HEK293 (cell line): ENCODE measurements at regions not wholly inside any gene's neighbourhood (a gene's known extent, or its start where the extent isn't known, plus 50 kb on each side); places are given as distances from the start of the nearest gene placed in this dataset.

Experiments
- CTCF ChIA-PET: fragments of 350-600 bp; formaldehyde crosslinking; extraction: SDS; loops from one replicate; lab custom pipeline; 2021; ENCODE audit warnings: antibody characterized with exemption; lab: Yijun Ruan, JAX
- POLR2A ChIA-PET: fragments of 300-600 bp; formaldehyde crosslinking; extraction: SDS; loops from one replicate; lab custom pipeline; 2020; ENCODE audit warnings: antibody characterized with exemption, inconsistent platforms; lab: Yijun Ruan, JAX
- H3K27ac ChIP-seq: fragments of 200-500 bp; sonication (Bioruptor generic); 2 replicates; pipeline ENCODE4 v1.5.1; 2014; ENCODE audit warnings: low read depth, low read length, control low read depth, inconsistent platforms; ENCODE audit errors: extremely low read depth
- H3K36me3 ChIP-seq, 2 experiments: fragments of 200-500 bp in 1 of 2; sonication (Bioruptor generic) in 1 of 2; 1 replicate in 1 of 2; 2 replicates in 1 of 2; pipeline ENCODE4 v1.5.1; 2014 to 2017; ENCODE audit warnings: inconsistent platforms in 2 of 2, low read length in 2 of 2; ENCODE audit not compliant: control insufficient read depth in 2 of 2, insufficient read depth in 1 of 2
- H3K4me1 ChIP-seq: fragments of 200-500 bp; sonication (Bioruptor generic); 2 replicates; pipeline ENCODE4 v1.5.1; 2014; ENCODE audit warnings: mild to moderate bottlenecking, low read length, inconsistent platforms; ENCODE audit not compliant: control insufficient read depth, insufficient read depth
- H3K4me3 ChIP-seq: 2 replicates; pipeline ENCODE4 v1.5.1; 2011; ENCODE audit warnings: low read depth, mild to moderate bottlenecking, control low read depth, low read length, moderate library complexity
- H3K9me3 ChIP-seq: fragments of 200-500 bp; sonication (Bioruptor generic); 2 replicates; pipeline ENCODE4 v1.5.1; 2014; ENCODE audit warnings: low read depth, low read length, inconsistent platforms; ENCODE audit not compliant: control insufficient read depth, insufficient read depth
- HOXA7 ChIP-seq: sonication (generic); formaldehyde crosslinking; IDR thresholded peaks from 2 replicates; pipeline ENCODE4 v1.8.1; 2022; ENCODE audit warnings: missing genetic modification reagents, borderline replicate concordance
- KLF1 ChIP-seq: fragments of 450-650 bp; formaldehyde crosslinking; IDR thresholded peaks from 2 replicates; pipeline ENCODE4 v1.5.1; 2016; ENCODE audit warnings: missing biosample characterization, missing genetic modification characterization
- KLF9 ChIP-seq: fragments of 450-650 bp; formaldehyde crosslinking; IDR thresholded peaks from 2 replicates; pipeline ENCODE4 v1.5.1; 2016; ENCODE audit warnings: missing biosample characterization, missing genetic modification characterization, low read depth
- OSR2 ChIP-seq: fragments of 450-650 bp; formaldehyde crosslinking; IDR thresholded peaks from 2 replicates; pipeline ENCODE4 v1.5.1; 2016; ENCODE audit warnings: missing biosample characterization, missing genetic modification characterization
- ZBTB10 ChIP-seq: fragments of 450-650 bp; formaldehyde crosslinking; IDR thresholded peaks from 2 replicates; pipeline ENCODE4 v1.5.1; 2016; ENCODE audit warnings: missing biosample characterization, missing genetic modification characterization
- ZBTB8A ChIP-seq: fragments of 450-650 bp; formaldehyde crosslinking; IDR thresholded peaks from 2 replicates; pipeline ENCODE4 v1.5.1; 2016; ENCODE audit warnings: missing biosample characterization, missing genetic modification characterization
- ZEB2 ChIP-seq: fragments of 450-650 bp; formaldehyde crosslinking; IDR thresholded peaks from 2 replicates; pipeline ENCODE4 v1.5.1; 2016; ENCODE audit warnings: missing biosample characterization, missing genetic modification characterization
- ZFP41 ChIP-seq: fragments of 450-650 bp; formaldehyde crosslinking; IDR thresholded peaks from 2 replicates; pipeline ENCODE4 v1.5.1; 2016; ENCODE audit warnings: missing biosample characterization, missing genetic modification characterization, borderline replicate concordance
- ZNF138 ChIP-seq: fragments of 450-650 bp; formaldehyde crosslinking; IDR thresholded peaks from 2 replicates; pipeline ENCODE4 v1.5.1; 2016; ENCODE audit warnings: missing biosample characterization, missing genetic modification characterization, borderline replicate concordance
- ZNF184 ChIP-seq: fragments of 450-650 bp; IDR thresholded peaks from 2 replicates; pipeline ENCODE4 v1.5.1; 2018; ENCODE audit warnings: missing biosample characterization, mild to moderate bottlenecking, missing genetic modification characterization
- ZNF221 ChIP-seq: fragments of 450-650 bp; formaldehyde crosslinking; IDR thresholded peaks from 2 replicates; pipeline ENCODE4 v1.5.1; 2017; ENCODE audit warnings: missing biosample characterization, missing genetic modification characterization, borderline replicate concordance
- ZNF223 ChIP-seq: fragments of 450-650 bp; formaldehyde crosslinking; IDR thresholded peaks from 2 replicates; pipeline ENCODE4 v1.5.1; 2016; ENCODE audit warnings: missing biosample characterization, missing genetic modification characterization
- ZNF266 ChIP-seq: fragments of 450-650 bp; formaldehyde crosslinking; IDR thresholded peaks from 2 replicates; pipeline ENCODE4 v1.5.1; 2016; ENCODE audit warnings: missing biosample characterization, missing genetic modification characterization, low read depth
- ZNF391 ChIP-seq: fragments of 450-650 bp; formaldehyde crosslinking; IDR thresholded peaks from 2 replicates; pipeline ENCODE4 v1.5.1; 2016; ENCODE audit warnings: low read depth, missing biosample characterization, missing genetic modification characterization, borderline replicate concordance
- ZNF549 ChIP-seq: fragments of 450-650 bp; IDR thresholded peaks from 2 replicates; pipeline ENCODE4 v1.5.1; 2018; ENCODE audit warnings: missing biosample characterization, missing genetic modification characterization, mild to moderate bottlenecking, inconsistent platforms, moderate library complexity
- ZNF747 ChIP-seq: fragments of 450-650 bp; formaldehyde crosslinking; IDR thresholded peaks from 2 replicates; pipeline ENCODE4 v1.5.1; 2016; ENCODE audit warnings: missing biosample characterization, missing genetic modification characterization
- ZNF791 ChIP-seq: fragments of 450-650 bp; formaldehyde crosslinking; IDR thresholded peaks from 2 replicates; pipeline ENCODE4 v1.5.1; 2016; ENCODE audit warnings: missing biosample characterization, missing genetic modification characterization
- ZNF837 ChIP-seq: fragments of 450-650 bp; formaldehyde crosslinking; IDR thresholded peaks from 2 replicates; pipeline ENCODE4 v1.5.1; 2016; ENCODE audit warnings: missing biosample characterization, missing genetic modification characterization
- ZSCAN18 ChIP-seq: fragments of 450-650 bp; formaldehyde crosslinking; IDR thresholded peaks from 2 replicates; pipeline ENCODE4 v1.5.1; 2016; ENCODE audit warnings: missing biosample characterization, missing genetic modification characterization
- ZSCAN30 ChIP-seq: fragments of 450-650 bp; IDR thresholded peaks from 2 replicates; pipeline ENCODE4 v1.5.1; 2018; ENCODE audit warnings: missing biosample characterization, mild to moderate bottlenecking, missing genetic modification characterization, moderate library complexity
- TF ChIP-seq, protein P1 (sequence below): fragments of 450-650 bp; formaldehyde crosslinking; optimal IDR thresholded peaks from 2 replicates; pipeline ENCODE3; 2016; ENCODE audit warnings: missing biosample characterization, mild to moderate bottlenecking, missing genetic modification characterization
- TF ChIP-seq, protein P2 (sequence below): fragments of 450-650 bp; IDR thresholded peaks from 2 replicates; pipeline ENCODE4 v1.5.1; 2018; ENCODE audit warnings: missing biosample characterization, mild to moderate bottlenecking, missing genetic modification characterization

DNA sequence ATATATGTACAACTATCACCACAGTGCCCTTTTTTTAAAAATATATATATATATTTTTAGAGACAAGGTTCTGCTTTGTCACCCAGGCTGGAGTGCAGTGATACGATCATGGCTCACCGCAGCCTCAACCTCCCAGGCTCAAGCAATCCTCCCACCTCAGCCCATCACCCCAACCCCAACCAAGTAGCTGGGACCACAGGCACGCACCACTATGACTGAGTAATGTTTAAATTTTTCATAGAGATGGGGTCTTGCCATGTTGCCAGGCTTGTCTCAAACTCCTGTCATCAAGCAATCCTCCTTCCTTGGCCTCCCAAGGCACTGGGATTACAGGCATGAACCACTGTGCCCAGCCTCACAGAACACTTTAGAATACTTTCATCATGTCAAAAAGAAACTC is 234.9 kb downstream of the SH2D4B start (continued):
- TF ChIP-seq, protein P1, sequence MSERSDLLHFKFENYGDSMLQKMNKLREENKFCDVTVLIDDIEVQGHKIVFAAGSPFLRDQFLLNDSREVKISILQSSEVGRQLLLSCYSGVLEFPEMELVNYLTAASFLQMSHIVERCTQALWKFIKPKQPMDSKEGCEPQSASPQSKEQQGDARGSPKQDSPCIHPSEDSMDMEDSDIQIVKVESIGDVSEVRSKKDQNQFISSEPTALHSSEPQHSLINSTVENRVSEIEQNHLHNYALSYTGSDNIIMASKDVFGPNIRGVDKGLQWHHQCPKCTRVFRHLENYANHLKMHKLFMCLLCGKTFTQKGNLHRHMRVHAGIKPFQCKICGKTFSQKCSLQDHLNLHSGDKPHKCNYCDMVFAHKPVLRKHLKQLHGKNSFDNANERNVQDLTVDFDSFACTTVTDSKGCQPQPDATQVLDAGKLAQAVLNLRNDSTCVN (tag by site-specific recombination) = no peak
- TF ChIP-seq HOXA7 (CRISPR knock-in tag) (no peak), ZNF266 (tag by site-specific recombination) (no peak), KLF9 (no peak)

DNA sequence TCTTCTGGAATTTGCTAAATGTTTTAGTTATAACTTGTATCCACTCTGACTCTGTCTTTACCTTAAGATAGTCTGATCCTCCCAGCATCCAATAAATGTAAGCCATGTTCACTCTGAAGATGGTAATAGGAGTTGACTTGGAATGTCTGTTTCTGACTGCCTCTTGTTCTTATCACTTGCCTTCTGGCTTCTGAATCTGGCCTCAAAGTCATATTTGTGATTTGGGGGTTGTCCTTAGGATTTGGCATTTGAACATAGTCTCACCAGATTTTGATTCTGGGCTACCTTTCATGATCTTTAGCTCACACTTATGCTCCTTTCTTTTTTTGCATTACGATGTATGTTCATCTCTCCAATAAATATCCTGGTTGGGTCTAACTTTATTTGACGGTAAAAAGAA is 247.0 kb downstream of the SH2D4B start:
- CTCF ChIA-PET = no interaction called here
- H3K4me1 ChIP-seq = no peaks in the 10 kb centered on the region
- no peak for TF ChIP-seq ZNF549 (tag by site-specific recombination)
- TF ChIP-seq ZFP41 (tag by site-specific recombination) = no peak
- no peak for TF ChIP-seq ZNF221 (tag by site-specific recombination)
- no peak for TF ChIP-seq OSR2
- no peak for TF ChIP-seq ZNF791
- no peak for TF ChIP-seq ZEB2 (tag by site-specific recombination)
- TF ChIP-seq ZNF391 = no peak
- TF ChIP-seq ZNF223 (tag by site-specific recombination) = no peak
- TF ChIP-seq ZNF184 (tag by site-specific recombination) = no peak
- no peak for TF ChIP-seq KLF1
- TF ChIP-seq ZNF747 (tag by site-specific recombination) = no peak
- TF ChIP-seq ZNF837 (tag by site-specific recombination) = no peak
- no peak for TF ChIP-seq ZBTB10 (tag by site-specific recombination)
- TF ChIP-seq, protein P2, sequence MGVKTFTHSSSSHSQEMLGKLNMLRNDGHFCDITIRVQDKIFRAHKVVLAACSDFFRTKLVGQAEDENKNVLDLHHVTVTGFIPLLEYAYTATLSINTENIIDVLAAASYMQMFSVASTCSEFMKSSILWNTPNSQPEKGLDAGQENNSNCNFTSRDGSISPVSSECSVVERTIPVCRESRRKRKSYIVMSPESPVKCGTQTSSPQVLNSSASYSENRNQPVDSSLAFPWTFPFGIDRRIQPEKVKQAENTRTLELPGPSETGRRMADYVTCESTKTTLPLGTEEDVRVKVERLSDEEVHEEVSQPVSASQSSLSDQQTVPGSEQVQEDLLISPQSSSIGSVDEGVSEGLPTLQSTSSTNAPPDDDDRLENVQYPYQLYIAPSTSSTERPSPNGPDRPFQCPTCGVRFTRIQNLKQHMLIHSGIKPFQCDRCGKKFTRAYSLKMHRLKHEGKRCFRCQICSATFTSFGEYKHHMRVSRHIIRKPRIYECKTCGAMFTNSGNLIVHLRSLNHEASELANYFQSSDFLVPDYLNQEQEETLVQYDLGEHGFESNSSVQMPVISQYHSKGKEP = no peak
- TF ChIP-seq ZSCAN18 (tag by site-specific recombination) = no peak
- no peak for TF ChIP-seq ZNF138 (tag by site-specific recombination)
- TF ChIP-seq ZBTB8A = no peak
- no peak for TF ChIP-seq ZSCAN30 (tag by site-specific recombination)
- H3K27ac ChIP-seq = no peak overlapping the region
- H3K4me3 ChIP-seq = no peak overlapping the region
- H3K36me3 ChIP-seq = no peaks in the 10 kb centered on the region
- POLR2A ChIA-PET = no interaction called here
- H3K9me3 ChIP-seq = no peaks in the 10 kb centered on the region
